SK-N-SH (cell line): ENCODE measurements at regions not wholly inside any gene's neighbourhood (a gene's known extent, or its start where the extent isn't known, plus 50 kb on each side); places are given as distances from the start of the nearest gene placed in this dataset.

ENCODE experiments used
- CTCF ChIA-PET: fragments of 300-600, 350-600 bp; formaldehyde crosslinking; extraction: SDS; loops from one replicate; lab custom pipeline; 2021; lab: Yijun Ruan, JAX
- POLR2A ChIA-PET: fragments of 350-600 bp; sonication (Branson Sonifier 250); formaldehyde crosslinking; extraction: SDS; loops from one replicate; lab custom pipeline; 2020; ENCODE audit warnings: antibody characterized with exemption, inconsistent platforms; lab: Yijun Ruan, JAX
- DNase-seq: peaks from one replicate; pipeline ENCODE4 v3.0.0; 2012
- H2AFZ ChIP-seq: fragments of 200-600 bp; sonication (generic); 2 replicates; pipeline ENCODE4 v1.8.1; 2016; ENCODE audit warnings: antibody characterized with exemption, mild to moderate bottlenecking, low read depth
- H3F3A ChIP-seq: fragments of 200-600 bp; sonication (generic); replicated peaks from 2 replicates; pipeline ENCODE3; 2016; ENCODE audit warnings: antibody characterized with exemption, mild to moderate bottlenecking; ENCODE audit not compliant: insufficient read depth
- H3K27ac ChIP-seq, 2 experiments: fragments of 200-500 bp in 1 of 2; fragments of 200-600 bp in 1 of 2; sonication (Bioruptor generic) in 1 of 2; sonication (generic), shearing (Covaris generic) in 1 of 2; 2 replicates each; pipeline versions ENCODE4 v1.5.1 to v1.6.1; 2014 to 2016; ENCODE audit warnings: low read depth in 2 of 2, inconsistent platforms in 1 of 2, low read length in 1 of 2, mild to moderate bottlenecking in 1 of 2, mixed read lengths in 1 of 2
- H3K27me3 ChIP-seq: fragments of 200-600 bp; sonication (generic), shearing (Covaris generic); 2 replicates; pipeline ENCODE4 v1.6.1; 2016; ENCODE audit warnings: mixed run types; ENCODE audit not compliant: insufficient read depth
- H3K36me3 ChIP-seq, 2 experiments: fragments of 200-500 bp in 1 of 2; fragments of 200-600 bp in 1 of 2; sonication (Bioruptor generic) in 1 of 2; sonication (generic) in 1 of 2; replicated peaks in 1 of 2; 2 replicates each; pipeline versions ENCODE3 to v1.5.1; 2014 to 2016; ENCODE audit warnings: low read length in 1 of 2, mild to moderate bottlenecking in 1 of 2; ENCODE audit not compliant: insufficient read depth in 2 of 2, control insufficient read depth in 1 of 2
- H3K4me1 ChIP-seq, 2 experiments: fragments of 200-500 bp in 1 of 2; fragments of 200-600 bp in 1 of 2; sonication (Bioruptor generic) in 1 of 2; sonication (generic), shearing (Covaris generic) in 1 of 2; 2 replicates each; pipeline versions ENCODE4 v1.5.1 to v1.6.1; 2014 to 2016; ENCODE audit warnings: low read depth in 1 of 2, low read length in 1 of 2, mixed run types in 1 of 2; ENCODE audit not compliant: insufficient read depth in 2 of 2, control insufficient read depth in 1 of 2
- H3K4me2 ChIP-seq: fragments of 200-600 bp; sonication (generic), shearing (Covaris generic); 2 replicates; pipeline ENCODE4 v1.6.1; 2017; ENCODE audit warnings: mixed run types
- H3K4me3 ChIP-seq, 2 experiments: fragments of 200-500 bp in 1 of 2; fragments of 200-600 bp in 1 of 2; sonication (Bioruptor generic) in 1 of 2; sonication (generic), shearing (Covaris generic) in 1 of 2; 2 replicates each; pipeline versions ENCODE4 v1.5.1 to v1.8.1; 2014 to 2016; ENCODE audit warnings: low read depth in 2 of 2, inconsistent platforms in 1 of 2, low read length in 1 of 2, mild to moderate bottlenecking in 1 of 2, mixed read lengths in 1 of 2, moderate library complexity in 1 of 2
- H3K79me2 ChIP-seq: fragments of 200-600 bp; sonication (generic); 2 replicates; pipeline ENCODE4 v1.8.1; 2017; ENCODE audit warnings: mild to moderate bottlenecking; ENCODE audit not compliant: insufficient read depth
- H3K9ac ChIP-seq: fragments of 200-600 bp; sonication (generic); 2 replicates; pipeline ENCODE4 v1.6.1; 2017; ENCODE audit warnings: mixed run types
- H3K9me2 ChIP-seq: fragments of 200-600 bp; sonication (generic); 2 replicates; pipeline ENCODE4 v1.6.1; 2017; ENCODE audit warnings: mixed run types
- H3K9me3 ChIP-seq: fragments of 200-600 bp; sonication (generic); 2 replicates; pipeline ENCODE4 v1.6.1; 2017; ENCODE audit warnings: mixed run types, mild to moderate bottlenecking, moderate library complexity
- H4K20me1 ChIP-seq: fragments of 200-600 bp; sonication (generic); 2 replicates; pipeline ENCODE4 v1.6.1; 2017; ENCODE audit warnings: mild to moderate bottlenecking, mixed run types; ENCODE audit not compliant: insufficient read depth
- ELF1 ChIP-seq: IDR thresholded peaks from 2 replicates; pipeline ENCODE4 v1.4.0; 2012
- EP300 ChIP-seq, 2 experiments: IDR thresholded peaks; 2 replicates each; pipeline versions ENCODE4 v1.4.0 to v1.6.1; 2012; ENCODE audit warnings: borderline replicate concordance in 1 of 2, low read depth in 1 of 2, low read length in 1 of 2
- IRF3 ChIP-seq: fragments of 150-350 bp; IDR thresholded peaks from 2 replicates; pipeline ENCODE4 v1.6.1; 2016; ENCODE audit warnings: mild to moderate bottlenecking, low read depth, low read length
- MAX ChIP-seq: IDR thresholded peaks from 2 replicates; pipeline ENCODE4 v1.4.0; 2012; ENCODE audit warnings: low read depth
- NFIC ChIP-seq: IDR thresholded peaks from 2 replicates; pipeline ENCODE4 v1.4.0; 2012; ENCODE audit warnings: borderline replicate concordance
- NRF1 ChIP-seq: IDR thresholded peaks from 2 replicates; pipeline ENCODE4 v1.6.1; 2012; ENCODE audit warnings: low read depth, mild to moderate bottlenecking, low read length
- REST ChIP-seq: IDR thresholded peaks from 2 replicates; pipeline ENCODE4 v1.6.1; 2012; ENCODE audit warnings: mild to moderate bottlenecking, low read depth, low read length, moderate library complexity
- RXRA ChIP-seq: IDR thresholded peaks from 2 replicates; pipeline ENCODE4 v1.4.0; 2012; ENCODE audit warnings: low read depth, mild to moderate bottlenecking, borderline replicate concordance
- USF1 ChIP-seq: IDR thresholded peaks from 2 replicates; pipeline ENCODE4 v1.4.0; 2012; ENCODE audit warnings: low read depth, borderline replicate concordance
- YY1 ChIP-seq: IDR thresholded peaks from 2 replicates; pipeline ENCODE4 v1.4.0; 2012; ENCODE audit warnings: low read depth, mild to moderate bottlenecking
- WGBS: methylation state at CpG from one replicate; pipeline ENCODE4 v1.1.6; 2017; ENCODE audit warnings: low lambda C conversion rate; 5-methylcytosine and 5-hydroxymethylcytosine counted together
- TF ChIP-seq, protein P1 (sequence below): fragments of 200-600 bp; sonication (generic); IDR thresholded peaks from 2 replicates; pipeline ENCODE4 v1.6.1; 2017; ENCODE audit warnings: antibody characterized with exemption, mild to moderate bottlenecking, moderate library complexity

- ChIA-PET CTCF (interaction anchor here (0.7 to 1.8 kb wide), 2 partner anchors 16 to 813 kb away, joined by 3 to 5 read pairs; no protein-coding TSS in a partner anchor), POLR2A (no interaction called here)
- no peak overlapping the region for H2AFZ ChIP-seq
- TF ChIP-seq ELF1: no peak
- no peak for TF ChIP-seq NFIC
- no peak for TF ChIP-seq YY1
- no peak for TF ChIP-seq EP300 (IDR thresholded peaks at IDR 0.05; ENCODE audit: borderline replicate concordance in 1 of 2, low read depth in 1 of 2, low read length in 1 of 2)
- TF ChIP-seq, protein P1, sequence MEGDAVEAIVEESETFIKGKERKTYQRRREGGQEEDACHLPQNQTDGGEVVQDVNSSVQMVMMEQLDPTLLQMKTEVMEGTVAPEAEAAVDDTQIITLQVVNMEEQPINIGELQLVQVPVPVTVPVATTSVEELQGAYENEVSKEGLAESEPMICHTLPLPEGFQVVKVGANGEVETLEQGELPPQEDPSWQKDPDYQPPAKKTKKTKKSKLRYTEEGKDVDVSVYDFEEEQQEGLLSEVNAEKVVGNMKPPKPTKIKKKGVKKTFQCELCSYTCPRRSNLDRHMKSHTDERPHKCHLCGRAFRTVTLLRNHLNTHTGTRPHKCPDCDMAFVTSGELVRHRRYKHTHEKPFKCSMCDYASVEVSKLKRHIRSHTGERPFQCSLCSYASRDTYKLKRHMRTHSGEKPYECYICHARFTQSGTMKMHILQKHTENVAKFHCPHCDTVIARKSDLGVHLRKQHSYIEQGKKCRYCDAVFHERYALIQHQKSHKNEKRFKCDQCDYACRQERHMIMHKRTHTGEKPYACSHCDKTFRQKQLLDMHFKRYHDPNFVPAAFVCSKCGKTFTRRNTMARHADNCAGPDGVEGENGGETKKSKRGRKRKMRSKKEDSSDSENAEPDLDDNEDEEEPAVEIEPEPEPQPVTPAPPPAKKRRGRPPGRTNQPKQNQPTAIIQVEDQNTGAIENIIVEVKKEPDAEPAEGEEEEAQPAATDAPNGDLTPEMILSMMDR: no peak
- TF ChIP-seq RXRA: no peak
- TF ChIP-seq MAX: no peak
- no peak for TF ChIP-seq NRF1
- TF ChIP-seq USF1: no peak
- no peak for TF ChIP-seq IRF3
- TF ChIP-seq REST: no peak
- no peaks in the 10 kb centered on the region for H3K27me3 ChIP-seq
- H3K9me3 ChIP-seq: no peaks in the 10 kb centered on the region
- no peaks in the 10 kb centered on the region for H3K9me2 ChIP-seq
- H4K20me1 ChIP-seq: no peaks in the 10 kb centered on the region
- H3K4me3 ChIP-seq: no peak overlapping the region
- no peaks in the 10 kb centered on the region for H3K79me2 ChIP-seq
- H3K9ac ChIP-seq: no peak overlapping the region
- H3K27ac ChIP-seq: no peak overlapping the region
- H3K4me1 ChIP-seq: peaks cover 0 to 3% of the 10 kb centered on the region in 2 experiments; a peak in 1 of 4 replicates
- no peaks in the 10 kb centered on the region for H3K36me3 ChIP-seq
- DNase-seq: no peak
- WGBS: 26% methylated on average over 8 of the region's 8 CpGs
- no peaks in the 10 kb centered on the region for H3F3A ChIP-seq
- H3K4me2 ChIP-seq: no peak overlapping the region
Measured at GRCh38 chr15:46296002-46296401, 661.2 kb downstream of the SQOR start.
